SK-N-SH (cell line): ENCODE measurements at regions not wholly inside any gene's neighbourhood (a gene's known extent, or its start where the extent isn't known, plus 50 kb on each side); places are given as distances from the start of the nearest gene placed in this dataset.

Experiments used
- CTCF ChIA-PET: fragments of 300-600, 350-600 bp; formaldehyde crosslinking; extraction: SDS; loops from one replicate; lab custom pipeline; 2021; lab: Yijun Ruan, JAX
- POLR2A ChIA-PET: fragments of 350-600 bp; sonication (Branson Sonifier 250); formaldehyde crosslinking; extraction: SDS; loops from one replicate; lab custom pipeline; 2020; ENCODE audit warnings: antibody characterized with exemption, inconsistent platforms; lab: Yijun Ruan, JAX
- DNase-seq: peaks from one replicate; pipeline ENCODE4 v3.0.0; 2012
- H2AFZ ChIP-seq: fragments of 200-600 bp; sonication (generic); 2 replicates; pipeline ENCODE4 v1.8.1; 2016; ENCODE audit warnings: antibody characterized with exemption, mild to moderate bottlenecking, low read depth
- H3F3A ChIP-seq: fragments of 200-600 bp; sonication (generic); replicated peaks from 2 replicates; pipeline ENCODE3; 2016; ENCODE audit warnings: antibody characterized with exemption, mild to moderate bottlenecking; ENCODE audit not compliant: insufficient read depth
- H3K27ac ChIP-seq, 2 experiments: fragments of 200-500 bp in 1 of 2; fragments of 200-600 bp in 1 of 2; sonication (Bioruptor generic) in 1 of 2; sonication (generic), shearing (Covaris generic) in 1 of 2; 2 replicates each; pipeline versions ENCODE4 v1.5.1 to v1.6.1; 2014 to 2016; ENCODE audit warnings: low read depth in 2 of 2, inconsistent platforms in 1 of 2, low read length in 1 of 2, mild to moderate bottlenecking in 1 of 2, mixed read lengths in 1 of 2
- H3K27me3 ChIP-seq: fragments of 200-600 bp; sonication (generic), shearing (Covaris generic); 2 replicates; pipeline ENCODE4 v1.6.1; 2016; ENCODE audit warnings: mixed run types; ENCODE audit not compliant: insufficient read depth
- H3K36me3 ChIP-seq, 2 experiments: fragments of 200-500 bp in 1 of 2; fragments of 200-600 bp in 1 of 2; sonication (Bioruptor generic) in 1 of 2; sonication (generic) in 1 of 2; replicated peaks in 1 of 2; 2 replicates each; pipeline versions ENCODE3 to v1.5.1; 2014 to 2016; ENCODE audit warnings: low read length in 1 of 2, mild to moderate bottlenecking in 1 of 2; ENCODE audit not compliant: insufficient read depth in 2 of 2, control insufficient read depth in 1 of 2
- H3K4me1 ChIP-seq, 2 experiments: fragments of 200-500 bp in 1 of 2; fragments of 200-600 bp in 1 of 2; sonication (Bioruptor generic) in 1 of 2; sonication (generic), shearing (Covaris generic) in 1 of 2; 2 replicates each; pipeline versions ENCODE4 v1.5.1 to v1.6.1; 2014 to 2016; ENCODE audit warnings: low read depth in 1 of 2, low read length in 1 of 2, mixed run types in 1 of 2; ENCODE audit not compliant: insufficient read depth in 2 of 2, control insufficient read depth in 1 of 2
- H3K4me2 ChIP-seq: fragments of 200-600 bp; sonication (generic), shearing (Covaris generic); 2 replicates; pipeline ENCODE4 v1.6.1; 2017; ENCODE audit warnings: mixed run types
- H3K4me3 ChIP-seq, 2 experiments: fragments of 200-500 bp in 1 of 2; fragments of 200-600 bp in 1 of 2; sonication (Bioruptor generic) in 1 of 2; sonication (generic), shearing (Covaris generic) in 1 of 2; 2 replicates each; pipeline versions ENCODE4 v1.5.1 to v1.8.1; 2014 to 2016; ENCODE audit warnings: low read depth in 2 of 2, inconsistent platforms in 1 of 2, low read length in 1 of 2, mild to moderate bottlenecking in 1 of 2, mixed read lengths in 1 of 2, moderate library complexity in 1 of 2
- H3K79me2 ChIP-seq: fragments of 200-600 bp; sonication (generic); 2 replicates; pipeline ENCODE4 v1.8.1; 2017; ENCODE audit warnings: mild to moderate bottlenecking; ENCODE audit not compliant: insufficient read depth
- H3K9ac ChIP-seq: fragments of 200-600 bp; sonication (generic); 2 replicates; pipeline ENCODE4 v1.6.1; 2017; ENCODE audit warnings: mixed run types
- H3K9me2 ChIP-seq: fragments of 200-600 bp; sonication (generic); 2 replicates; pipeline ENCODE4 v1.6.1; 2017; ENCODE audit warnings: mixed run types
- H3K9me3 ChIP-seq: fragments of 200-600 bp; sonication (generic); 2 replicates; pipeline ENCODE4 v1.6.1; 2017; ENCODE audit warnings: mixed run types, mild to moderate bottlenecking, moderate library complexity
- H4K20me1 ChIP-seq: fragments of 200-600 bp; sonication (generic); 2 replicates; pipeline ENCODE4 v1.6.1; 2017; ENCODE audit warnings: mild to moderate bottlenecking, mixed run types; ENCODE audit not compliant: insufficient read depth
- EP300 ChIP-seq, 2 experiments: IDR thresholded peaks; 2 replicates each; pipeline versions ENCODE4 v1.4.0 to v1.6.1; 2012; ENCODE audit warnings: borderline replicate concordance in 1 of 2, low read depth in 1 of 2, low read length in 1 of 2
- EZH2phosphoT487 ChIP-seq: fragments of 200-600 bp; sonication (generic); IDR thresholded peaks from 2 replicates; pipeline ENCODE4 v1.6.1; 2017; ENCODE audit warnings: low read depth, mixed run types, mild to moderate bottlenecking, antibody characterized with exemption, moderate library complexity, borderline replicate concordance
- MEF2A ChIP-seq: IDR thresholded peaks from 2 replicates; pipeline ENCODE4 v1.4.0; 2012; ENCODE audit warnings: low read depth, borderline replicate concordance
- NFIC ChIP-seq: IDR thresholded peaks from 2 replicates; pipeline ENCODE4 v1.4.0; 2012; ENCODE audit warnings: borderline replicate concordance
- NRF1 ChIP-seq: IDR thresholded peaks from 2 replicates; pipeline ENCODE4 v1.6.1; 2012; ENCODE audit warnings: low read depth, mild to moderate bottlenecking, low read length
- POLR2AphosphoS5 ChIP-seq: IDR thresholded peaks from 2 replicates; pipeline ENCODE4 v1.6.1; 2012; ENCODE audit warnings: low read depth, low read length
- RAD21 ChIP-seq: IDR thresholded peaks from 2 replicates; pipeline ENCODE4 v1.6.1; 2012; ENCODE audit warnings: mild to moderate bottlenecking, low read length
- TAF1 ChIP-seq: IDR thresholded peaks from 2 replicates; pipeline ENCODE4 v1.6.1; 2012; ENCODE audit warnings: low read depth, mild to moderate bottlenecking, low read length, moderate library complexity, borderline replicate concordance
- TCF12 ChIP-seq: IDR thresholded peaks from 2 replicates; pipeline ENCODE4 v1.4.0; 2012
- TEAD4 ChIP-seq: IDR thresholded peaks from 2 replicates; pipeline ENCODE4 v1.4.0; 2012; ENCODE audit warnings: mild to moderate bottlenecking, borderline replicate concordance; ENCODE audit not compliant: insufficient read depth
- ZBTB33 ChIP-seq: IDR thresholded peaks from 2 replicates; pipeline ENCODE4 v1.4.0; 2012; ENCODE audit warnings: low read depth, borderline replicate concordance
- WGBS: methylation state at CpG from one replicate; pipeline ENCODE4 v1.1.6; 2017; ENCODE audit warnings: low lambda C conversion rate; 5-methylcytosine and 5-hydroxymethylcytosine counted together
- TF ChIP-seq, protein P1 (sequence below): fragments of 150-350 bp; IDR thresholded peaks from 2 replicates; pipeline ENCODE4 v1.6.1; 2016; ENCODE audit warnings: mild to moderate bottlenecking, low read depth, low read length
- TF ChIP-seq, protein P2 (sequence below): fragments of 200-600 bp; sonication (generic); IDR thresholded peaks from 2 replicates; pipeline ENCODE4 v1.6.1; 2017; ENCODE audit warnings: antibody characterized with exemption, mild to moderate bottlenecking, moderate library complexity
- TF ChIP-seq, protein P3 (sequence below): IDR thresholded peaks from 2 replicates; pipeline ENCODE4; 2012
- TF ChIP-seq, protein P4 (sequence below): IDR thresholded peaks from 2 replicates; pipeline ENCODE4 v1.4.0; 2012; ENCODE audit warnings: low read depth

- TF ChIP-seq, protein P1, sequence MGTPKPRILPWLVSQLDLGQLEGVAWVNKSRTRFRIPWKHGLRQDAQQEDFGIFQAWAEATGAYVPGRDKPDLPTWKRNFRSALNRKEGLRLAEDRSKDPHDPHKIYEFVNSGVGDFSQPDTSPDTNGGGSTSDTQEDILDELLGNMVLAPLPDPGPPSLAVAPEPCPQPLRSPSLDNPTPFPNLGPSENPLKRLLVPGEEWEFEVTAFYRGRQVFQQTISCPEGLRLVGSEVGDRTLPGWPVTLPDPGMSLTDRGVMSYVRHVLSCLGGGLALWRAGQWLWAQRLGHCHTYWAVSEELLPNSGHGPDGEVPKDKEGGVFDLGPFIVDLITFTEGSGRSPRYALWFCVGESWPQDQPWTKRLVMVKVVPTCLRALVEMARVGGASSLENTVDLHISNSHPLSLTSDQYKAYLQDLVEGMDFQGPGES, result no peak
- TF ChIP-seq RAD21 (no peak), TAF1 (no peak), EZH2phosphoT487 (no peak), TCF12 (no peak), NFIC (no peak), MEF2A (no peak)
- TF ChIP-seq, protein P2, sequence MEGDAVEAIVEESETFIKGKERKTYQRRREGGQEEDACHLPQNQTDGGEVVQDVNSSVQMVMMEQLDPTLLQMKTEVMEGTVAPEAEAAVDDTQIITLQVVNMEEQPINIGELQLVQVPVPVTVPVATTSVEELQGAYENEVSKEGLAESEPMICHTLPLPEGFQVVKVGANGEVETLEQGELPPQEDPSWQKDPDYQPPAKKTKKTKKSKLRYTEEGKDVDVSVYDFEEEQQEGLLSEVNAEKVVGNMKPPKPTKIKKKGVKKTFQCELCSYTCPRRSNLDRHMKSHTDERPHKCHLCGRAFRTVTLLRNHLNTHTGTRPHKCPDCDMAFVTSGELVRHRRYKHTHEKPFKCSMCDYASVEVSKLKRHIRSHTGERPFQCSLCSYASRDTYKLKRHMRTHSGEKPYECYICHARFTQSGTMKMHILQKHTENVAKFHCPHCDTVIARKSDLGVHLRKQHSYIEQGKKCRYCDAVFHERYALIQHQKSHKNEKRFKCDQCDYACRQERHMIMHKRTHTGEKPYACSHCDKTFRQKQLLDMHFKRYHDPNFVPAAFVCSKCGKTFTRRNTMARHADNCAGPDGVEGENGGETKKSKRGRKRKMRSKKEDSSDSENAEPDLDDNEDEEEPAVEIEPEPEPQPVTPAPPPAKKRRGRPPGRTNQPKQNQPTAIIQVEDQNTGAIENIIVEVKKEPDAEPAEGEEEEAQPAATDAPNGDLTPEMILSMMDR, result no peak
- TF ChIP-seq, all 33 proteins: peak for 0
These were observed 276.6 kb upstream of the TBL1XR1 start (continued) for GRCh38 chr3:177473903-177474302.

DNA sequence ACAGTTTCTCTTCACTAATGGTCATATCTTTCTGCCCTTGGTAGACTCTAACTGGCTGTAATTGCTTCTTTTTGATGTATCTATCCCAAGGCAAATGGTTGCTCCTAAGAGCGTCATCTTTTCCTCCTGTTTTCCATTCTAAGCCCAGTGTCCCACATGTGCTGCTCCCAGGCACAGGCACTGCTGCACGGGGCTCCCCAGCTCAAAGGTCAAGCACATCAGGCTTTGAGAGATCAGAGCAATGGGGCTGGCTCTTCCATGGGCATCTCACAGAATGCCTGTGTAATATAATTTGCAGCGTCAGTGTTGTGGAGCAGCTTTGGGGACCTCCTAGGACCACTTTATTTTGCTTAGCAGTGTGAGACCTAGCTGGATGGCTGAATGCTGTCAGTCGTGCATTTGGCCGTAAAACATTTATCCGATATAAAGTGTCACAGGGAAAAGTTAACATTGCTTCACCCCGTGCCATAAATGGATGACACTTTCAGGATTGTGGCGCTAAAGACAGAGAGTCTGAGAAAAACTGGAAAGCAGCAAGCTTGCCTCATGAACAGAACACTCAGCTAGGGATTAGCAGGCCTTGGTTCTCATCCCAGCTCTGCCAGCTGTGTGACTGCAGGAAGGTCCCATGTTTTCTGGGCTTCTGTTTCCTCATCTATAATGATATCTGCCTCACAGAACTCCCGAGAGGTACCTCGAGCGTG, 277.5 kb upstream of the TBL1XR1 start:
- CTCF ChIA-PET, result interaction anchor here (1.0 kb wide), 1 partner anchor 10 kb away, joined by 3 read pairs; no protein-coding TSS in a partner anchor
- Histone ChIP-seq H3K4me3 (no peak overlapping the region), H3K27me3 (no peaks in the 10 kb centered on the region), H3K27ac (no peak overlapping the region), H3K9ac (no peak overlapping the region), H2AFZ (no peak overlapping the region), H4K20me1 (no peaks in the 10 kb centered on the region), H3K79me2 (no peaks in the 10 kb centered on the region), H3K4me1 (peaks cover 3 to 12% of the 10 kb centered on the region in 2 experiments; a peak in 2 of 4 replicates), H3F3A (peaks cover 16% of the 10 kb centered on the region), H3K9me2 (no peaks in the 10 kb centered on the region), H3K4me2 (no peak overlapping the region), H3K36me3 (no peaks in the 10 kb centered on the region), H3K9me3 (no peaks in the 10 kb centered on the region)
- no peak for DNase-seq
- WGBS, result 92% methylated on average over 11 of the region's 11 CpGs
- TF ChIP-seq EP300 (IDR thresholded peaks at IDR 0.05; ENCODE audit: borderline replicate concordance in 1 of 2, low read depth in 1 of 2, low read length in 1 of 2), result no peak
- no peak for TF ChIP-seq TEAD4
- TF ChIP-seq, protein P3, sequence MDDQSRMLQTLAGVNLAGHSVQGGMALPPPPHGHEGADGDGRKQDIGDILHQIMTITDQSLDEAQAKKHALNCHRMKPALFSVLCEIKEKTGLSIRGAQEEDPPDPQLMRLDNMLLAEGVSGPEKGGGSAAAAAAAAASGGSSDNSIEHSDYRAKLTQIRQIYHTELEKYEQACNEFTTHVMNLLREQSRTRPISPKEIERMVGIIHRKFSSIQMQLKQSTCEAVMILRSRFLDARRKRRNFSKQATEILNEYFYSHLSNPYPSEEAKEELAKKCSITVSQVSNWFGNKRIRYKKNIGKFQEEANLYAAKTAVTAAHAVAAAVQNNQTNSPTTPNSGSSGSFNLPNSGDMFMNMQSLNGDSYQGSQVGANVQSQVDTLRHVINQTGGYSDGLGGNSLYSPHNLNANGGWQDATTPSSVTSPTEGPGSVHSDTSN, result no peak
- TF ChIP-seq POLR2AphosphoS5, result no peak
- no peak for TF ChIP-seq NRF1
- no peak for TF ChIP-seq ZBTB33
- TF ChIP-seq, protein P4, sequence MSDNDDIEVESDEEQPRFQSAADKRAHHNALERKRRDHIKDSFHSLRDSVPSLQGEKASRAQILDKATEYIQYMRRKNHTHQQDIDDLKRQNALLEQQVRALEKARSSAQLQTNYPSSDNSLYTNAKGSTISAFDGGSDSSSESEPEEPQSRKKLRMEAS, result no peak
- POLR2A ChIA-PET, result no interaction called here
